GM23338 (cell line): ENCODE measurements at regions not wholly inside any gene's neighbourhood (a gene's known extent, or its start where the extent isn't known, plus 50 kb on each side); places are given as distances from the start of the nearest gene placed in this dataset.

Experiments
- CTCF ChIP-seq, 2 experiments: fragments of 200-600 bp in 1 of 2; sonication (generic) in 1 of 2; conservative IDR thresholded peaks; 2 replicates each; pipeline versions ENCODE4 v1.5.1 to v1.6.1; 2016 to 2017; ENCODE audit warnings: antibody characterized with exemption in 2 of 2, low read depth in 2 of 2, mild to moderate bottlenecking in 2 of 2, moderate library complexity in 1 of 2
- EZH2phosphoT487 ChIP-seq: fragments of 200-600 bp; sonication (generic); IDR thresholded peaks from one replicate; pipeline ENCODE4 v1.8.1; 2018; ENCODE audit warnings: antibody characterized with exemption; ENCODE audit not compliant: unreplicated experiment
- JUNB ChIP-seq: IDR thresholded peaks from one replicate; pipeline ENCODE4 v1.6.1; 2016; ENCODE audit warnings: antibody characterized with exemption; ENCODE audit not compliant: unreplicated experiment
- REST ChIP-seq: IDR thresholded peaks from one replicate; pipeline ENCODE4 v1.6.1; 2018; ENCODE audit warnings: antibody characterized with exemption; ENCODE audit not compliant: unreplicated experiment
- ZNF331 ChIP-seq: fragments of 250-450 bp; sonication (Bioruptor Pico); IDR thresholded peaks from 2 replicates; pipeline ENCODE4 v1.5.0; 2020; ENCODE audit warnings: low read depth, mild to moderate bottlenecking, moderate library complexity
- ZNF462 ChIP-seq: fragments of 250-450 bp; sonication (Bioruptor Pico); IDR thresholded peaks from 2 replicates; pipeline ENCODE4 v1.5.0; 2020; ENCODE audit warnings: mild to moderate bottlenecking, moderate library complexity

- TF ChIP-seq REST, result no peak
- TF ChIP-seq ZNF331 (CRISPR knock-in tag), result no peak
- TF ChIP-seq EZH2phosphoT487, result no peak
- no peak for TF ChIP-seq CTCF (conservative IDR thresholded peaks at IDR 0.05; ENCODE audit: low read depth in 2 of 2)
- TF ChIP-seq JUNB, result no peak
- TF ChIP-seq ZNF462 (CRISPR knock-in tag), result no peak
These were observed 62.6 kb upstream of the RPS6KA2 start (continued) for GRCh38 chr6:166689687-166690086.
